GM20000 (cell line): ENCODE measurements at regions not wholly inside any gene's neighbourhood (a gene's known extent, or its start where the extent isn't known, plus 50 kb on each side); places are given as distances from the start of the nearest gene placed in this dataset.
"Not testable (repeated sequence)": the region's sequence is repeated elsewhere in the genome, so short reads cannot be mapped to it uniquely, and the experiment has no call there.

Experiments used
- DNase-seq: peaks from one replicate; pipeline ENCODE4 v3.0.0; 2012; ENCODE audit warnings: low spot score
- TF ChIP-seq, protein P1 (sequence below): IDR thresholded peaks from 2 replicates; pipeline ENCODE4 v1.5.1; 2012; ENCODE audit warnings: mild to moderate bottlenecking, control low read depth; ENCODE audit errors: extremely low read depth, missing control alignments

DNA sequence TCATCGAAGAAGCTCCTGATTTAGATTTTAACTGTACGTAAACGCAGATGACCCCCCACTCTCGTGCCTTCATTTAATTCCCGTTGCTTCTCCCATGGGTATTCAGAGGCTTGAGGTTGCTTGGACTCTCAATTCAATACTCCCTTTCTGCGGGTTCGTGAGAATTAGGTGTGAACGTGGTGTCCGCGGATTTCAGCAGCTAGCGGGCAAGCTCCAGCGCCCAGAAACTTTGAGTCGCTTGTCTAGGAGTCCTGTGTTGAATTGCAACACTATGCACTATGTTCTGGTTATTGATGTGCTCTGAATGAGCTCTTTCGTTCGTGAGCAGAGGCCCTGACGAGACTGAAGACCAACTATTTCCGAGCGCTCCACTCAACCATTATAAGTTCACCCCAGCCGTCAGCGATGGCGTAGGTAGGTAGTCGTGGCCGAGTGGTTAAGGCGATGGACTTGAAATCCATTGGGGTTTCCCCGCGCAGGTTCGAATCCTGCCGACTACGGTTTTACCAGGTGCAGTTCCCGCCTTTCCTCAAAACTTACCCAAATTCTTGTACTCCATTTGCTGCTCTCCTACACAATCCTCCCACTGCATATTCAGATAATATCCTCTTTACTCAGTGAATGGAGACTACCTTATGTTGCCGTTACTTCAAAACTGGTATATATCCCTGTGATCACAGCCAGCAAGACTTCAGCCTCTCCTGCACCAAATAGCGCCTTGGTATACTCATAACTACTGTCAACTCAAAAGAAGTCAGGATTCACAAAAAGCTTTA lies 72.6 kb upstream of the ZNF184 start:
- TF ChIP-seq, protein P1, sequence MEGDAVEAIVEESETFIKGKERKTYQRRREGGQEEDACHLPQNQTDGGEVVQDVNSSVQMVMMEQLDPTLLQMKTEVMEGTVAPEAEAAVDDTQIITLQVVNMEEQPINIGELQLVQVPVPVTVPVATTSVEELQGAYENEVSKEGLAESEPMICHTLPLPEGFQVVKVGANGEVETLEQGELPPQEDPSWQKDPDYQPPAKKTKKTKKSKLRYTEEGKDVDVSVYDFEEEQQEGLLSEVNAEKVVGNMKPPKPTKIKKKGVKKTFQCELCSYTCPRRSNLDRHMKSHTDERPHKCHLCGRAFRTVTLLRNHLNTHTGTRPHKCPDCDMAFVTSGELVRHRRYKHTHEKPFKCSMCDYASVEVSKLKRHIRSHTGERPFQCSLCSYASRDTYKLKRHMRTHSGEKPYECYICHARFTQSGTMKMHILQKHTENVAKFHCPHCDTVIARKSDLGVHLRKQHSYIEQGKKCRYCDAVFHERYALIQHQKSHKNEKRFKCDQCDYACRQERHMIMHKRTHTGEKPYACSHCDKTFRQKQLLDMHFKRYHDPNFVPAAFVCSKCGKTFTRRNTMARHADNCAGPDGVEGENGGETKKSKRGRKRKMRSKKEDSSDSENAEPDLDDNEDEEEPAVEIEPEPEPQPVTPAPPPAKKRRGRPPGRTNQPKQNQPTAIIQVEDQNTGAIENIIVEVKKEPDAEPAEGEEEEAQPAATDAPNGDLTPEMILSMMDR = no peak
- peak; percentile 62 for DNase-seq

DNA sequence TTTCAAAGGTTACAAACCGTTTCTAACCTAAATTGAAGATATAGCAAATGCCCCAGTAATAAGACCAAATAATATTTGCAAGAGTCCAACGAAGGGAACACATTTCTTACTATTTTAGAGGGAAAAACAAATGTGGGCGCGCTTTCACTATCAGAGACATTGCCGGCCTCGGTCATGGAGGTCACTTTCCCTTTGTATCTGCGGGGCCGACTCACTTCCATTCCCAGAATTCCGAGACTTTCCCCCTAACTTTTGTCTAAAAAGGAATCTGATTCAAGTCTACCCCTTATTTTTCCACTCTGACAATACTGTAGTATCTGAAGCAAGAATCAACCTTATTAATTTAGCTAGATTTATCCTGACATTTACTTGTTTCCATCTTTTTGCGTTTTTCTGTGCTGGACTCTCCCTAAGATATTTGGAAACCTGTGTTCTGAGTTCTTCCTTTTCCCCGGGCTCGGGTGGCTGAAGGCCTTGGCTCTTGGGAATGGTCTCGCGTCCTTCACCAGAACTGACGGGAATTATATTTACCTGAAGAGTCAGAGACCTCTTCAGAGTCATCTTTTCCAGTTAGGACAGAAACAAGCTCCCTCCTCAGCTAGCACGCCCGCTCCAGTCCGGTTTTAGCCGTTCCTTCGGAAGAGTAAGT lies 71.8 kb upstream of the ZNF184 start:
- TF ChIP-seq, protein P1 = no peak
- DNase-seq = no peak

GRCh38 chr6:27544135-27544534 lies 71.2 kb upstream of the ZNF184 start:
- not testable (repeated sequence) for DNase-seq

GRCh38 chr6:27542485-27542884 lies 69.6 kb upstream of the ZNF184 start:
- no peak for DNase-seq
- TF ChIP-seq, protein P1 = no peak

- no peak for DNase-seq
- TF ChIP-seq, protein P1 = no peak
Observed at GRCh38 chr6:27541933-27542297, 69.0 kb upstream of the ZNF184 start.

DNA sequence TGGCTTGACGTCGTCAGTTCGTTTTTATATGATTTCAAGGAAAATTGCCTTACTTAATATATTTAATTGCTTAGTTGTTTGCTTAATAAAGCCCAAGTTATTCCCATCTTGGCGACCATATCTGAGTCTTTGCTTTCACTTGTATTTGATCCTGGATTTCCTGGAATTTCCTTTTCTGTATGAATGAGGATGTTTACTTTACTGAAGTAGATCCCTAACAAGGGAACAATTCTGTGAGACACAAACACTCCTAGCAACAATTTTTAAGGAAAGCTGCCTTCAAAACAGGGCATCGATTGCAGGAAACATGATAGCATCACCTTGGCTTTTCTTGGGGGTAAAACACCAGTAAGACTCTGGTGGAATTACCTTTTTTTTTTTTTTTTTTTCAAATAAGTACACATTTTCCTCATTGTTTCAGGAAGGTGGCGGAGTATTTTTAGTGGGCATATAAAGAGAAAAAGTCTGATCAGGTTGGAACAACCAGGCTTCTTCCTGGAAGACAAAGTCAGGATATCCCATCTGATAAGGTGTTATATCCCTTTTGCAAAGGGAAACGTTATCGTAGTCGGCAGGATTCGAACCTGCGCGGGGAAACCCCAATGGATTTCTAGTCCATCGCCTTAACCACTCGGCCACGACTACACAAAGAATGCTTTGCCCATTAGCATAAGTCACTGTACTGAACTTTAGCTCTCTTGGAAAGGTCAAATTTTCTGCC lies 68.5 kb upstream of the ZNF184 start:
- TF ChIP-seq, protein P1 = no peak
- no peak for DNase-seq

GRCh38 chr6:27539551-27539950 lies 66.6 kb upstream of the ZNF184 start:
- no peak for DNase-seq
- TF ChIP-seq, protein P1 = no peak
